ENCODE measurements at regions not wholly inside any gene's neighbourhood (a gene's known extent, or its start where the extent isn't known, plus 50 kb on each side); places are given as distances from the start of the nearest gene placed in this dataset.

GRCh38 chr4:130712038-130712437 is 1616.1 kb downstream of the C4orf33 start:
- Mint-ChIP-seq H3K36me3 (ENCODE audit: unreplicated experiment) (no peaks in the 10 kb centered on the region), H3K27ac (ENCODE audit: unreplicated experiment) (no peak overlapping the region), H3K4me3 (ENCODE audit: unreplicated experiment) (no peak overlapping the region), H3K9me3 (ENCODE audit: unreplicated experiment) (peaks cover 2% of the 10 kb centered on the region), H3K27me3 (ENCODE audit: unreplicated experiment) (no peaks in the 10 kb centered on the region), H3K4me1 (ENCODE audit: low read depth, unreplicated experiment) (no peaks in the 10 kb centered on the region)
- TF ChIP-seq CTCF (IDR thresholded peaks at IDR 0.05; ENCODE audit: partially characterized antibody, unreplicated experiment) = no peak
- no peak for DNase-seq

- Mint-ChIP-seq H3K27ac (ENCODE audit: unreplicated experiment) (no peak overlapping the region), H3K27me3 (ENCODE audit: unreplicated experiment) (no peaks in the 10 kb centered on the region), H3K9me3 (ENCODE audit: unreplicated experiment) (no peaks in the 10 kb centered on the region), H3K36me3 (ENCODE audit: unreplicated experiment) (no peaks in the 10 kb centered on the region), H3K4me1 (ENCODE audit: low read depth, unreplicated experiment) (no peaks in the 10 kb centered on the region), H3K4me3 (ENCODE audit: unreplicated experiment) (no peak overlapping the region)
- DNase-seq = no peak
- TF ChIP-seq CTCF (IDR thresholded peaks at IDR 0.05; ENCODE audit: partially characterized antibody, unreplicated experiment) = no peak
These were observed 1618.1 kb downstream of the C4orf33 start for GRCh38 chr4:130714006-130714405.

GRCh38 chr4:130722361-130722760 is 1626.4 kb downstream of the C4orf33 start:
- TF ChIP-seq CTCF (IDR thresholded peaks at IDR 0.05; ENCODE audit: partially characterized antibody, unreplicated experiment) = no peak
- Mint-ChIP-seq H3K36me3 (ENCODE audit: unreplicated experiment) (no peaks in the 10 kb centered on the region), H3K9me3 (ENCODE audit: unreplicated experiment) (no peaks in the 10 kb centered on the region), H3K27ac (ENCODE audit: unreplicated experiment) (no peak overlapping the region), H3K27me3 (ENCODE audit: unreplicated experiment) (no peaks in the 10 kb centered on the region), H3K4me3 (ENCODE audit: unreplicated experiment) (no peak overlapping the region), H3K4me1 (ENCODE audit: low read depth, unreplicated experiment) (no peaks in the 10 kb centered on the region)
- no peak for DNase-seq

DNA sequence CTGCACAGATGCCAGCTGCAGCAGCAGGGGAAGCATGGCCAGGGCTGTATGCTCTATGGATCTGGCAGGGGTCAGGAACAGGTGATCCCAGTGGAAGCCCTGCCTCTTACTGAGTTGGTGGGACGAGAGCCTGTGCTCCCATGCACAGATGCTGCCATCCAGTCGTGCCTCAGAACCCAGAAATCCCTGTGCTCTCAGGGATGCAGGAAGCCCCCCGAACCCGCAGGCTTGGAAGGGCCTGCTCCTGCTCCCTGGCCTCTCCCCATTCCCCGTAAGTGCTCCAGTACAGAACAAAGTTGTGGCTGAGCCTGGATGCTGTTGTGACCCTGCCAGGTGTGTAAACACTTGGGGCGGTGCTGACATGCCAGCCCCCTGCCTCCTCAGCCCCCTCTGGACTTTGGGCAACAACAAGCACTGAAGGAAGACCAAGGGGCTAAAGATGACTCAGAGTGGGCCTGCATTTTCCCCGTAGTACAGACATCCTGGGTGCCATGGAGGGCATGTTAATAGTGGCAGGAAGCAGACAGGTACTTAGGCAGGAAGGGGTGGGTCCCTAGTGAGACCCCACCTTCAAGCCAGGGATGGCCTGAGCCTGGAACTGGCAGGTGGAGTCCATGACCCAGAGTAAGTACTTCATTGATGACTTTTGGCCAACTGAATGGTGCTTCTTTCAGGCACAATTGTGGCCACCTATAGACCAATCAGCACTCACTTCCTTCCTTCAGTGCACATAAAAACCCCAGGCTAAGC is 1640.7 kb downstream of the C4orf33 start:
- no peak overlapping the region for H3K4me3 Mint-ChIP-seq (ENCODE audit: unreplicated experiment)
- H3K4me1 Mint-ChIP-seq (ENCODE audit: low read depth, unreplicated experiment) = no peaks in the 10 kb centered on the region
- H3K27me3 Mint-ChIP-seq (ENCODE audit: unreplicated experiment) = peaks cover 3% of the 10 kb centered on the region
- DNase-seq = no peak
- no peak overlapping the region for H3K27ac Mint-ChIP-seq (ENCODE audit: unreplicated experiment)
- no peaks in the 10 kb centered on the region for H3K36me3 Mint-ChIP-seq (ENCODE audit: unreplicated experiment)
- no peak for TF ChIP-seq CTCF (IDR thresholded peaks at IDR 0.05; ENCODE audit: partially characterized antibody, unreplicated experiment)
- H3K9me3 Mint-ChIP-seq (ENCODE audit: unreplicated experiment) = no peaks in the 10 kb centered on the region

DNA sequence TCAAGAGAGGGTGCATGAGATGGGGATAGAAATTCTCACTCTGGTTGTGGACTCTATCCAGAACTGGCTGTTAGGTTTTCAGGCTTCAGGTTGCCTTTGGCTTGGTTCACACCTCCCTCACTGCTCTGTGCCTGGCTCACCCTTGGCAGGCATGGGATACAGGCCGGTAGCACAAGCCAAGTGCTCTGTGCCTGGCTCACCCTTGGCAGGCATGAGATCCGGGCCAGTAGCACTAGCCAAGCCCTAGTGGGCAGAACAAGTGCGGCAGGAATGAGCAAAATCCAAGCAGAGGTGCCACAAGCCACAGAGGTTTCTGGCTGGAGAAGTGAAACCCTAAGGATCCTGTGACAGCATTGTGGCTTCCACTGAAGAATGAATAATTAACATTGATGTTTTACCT is 1642.3 kb downstream of the C4orf33 start:
- no peak for DNase-seq
- H3K36me3 Mint-ChIP-seq (ENCODE audit: unreplicated experiment) = no peaks in the 10 kb centered on the region
- H3K27me3 Mint-ChIP-seq (ENCODE audit: unreplicated experiment) = peaks cover 3% of the 10 kb centered on the region
- no peaks in the 10 kb centered on the region for H3K4me1 Mint-ChIP-seq (ENCODE audit: low read depth, unreplicated experiment)
- no peak overlapping the region for H3K4me3 Mint-ChIP-seq (ENCODE audit: unreplicated experiment)
- H3K27ac Mint-ChIP-seq (ENCODE audit: unreplicated experiment) = no peak overlapping the region
- H3K9me3 Mint-ChIP-seq (ENCODE audit: unreplicated experiment) = no peaks in the 10 kb centered on the region
- no peak for TF ChIP-seq CTCF (IDR thresholded peaks at IDR 0.05; ENCODE audit: partially characterized antibody, unreplicated experiment)

All from glutamatergic neuron (in vitro differentiated cells).